Testis (tissue), 2 donors: ENCODE measurements at regions not wholly inside any gene's neighbourhood (a gene's known extent, or its start where the extent isn't known, plus 50 kb on each side); places are given as distances from the start of the nearest gene placed in this dataset.

ENCODE experiments used
- DNase-seq: peaks from one replicate; pipeline ENCODE4 v3.0.0-alpha.2; 2019
- H3K27ac ChIP-seq, 2 donors: fragments of 200-600 bp; sonication (generic); one replicate each; pipeline ENCODE4 v1.5.1; 2019
- H3K27me3 ChIP-seq: fragments of 200-600 bp; sonication (generic); one replicate; pipeline ENCODE4 v1.5.1; 2019
- H3K36me3 ChIP-seq: fragments of 200-600 bp; sonication (generic); one replicate; pipeline ENCODE4 v1.5.1; 2017; ENCODE audit warnings: low read depth; ENCODE audit errors: missing control alignments
- H3K4me1 ChIP-seq: fragments of 200-600 bp; sonication (generic); one replicate; pipeline ENCODE4 v1.5.1; 2019
- H3K4me3 ChIP-seq, 2 donors: fragments of 200-600 bp; sonication (generic); one replicate each; pipeline ENCODE4 v1.5.1; 2017 to 2019
- H3K9me3 ChIP-seq: fragments of 200-600 bp; sonication (generic); one replicate; pipeline ENCODE4 v1.5.1; 2017
- POLR2A ChIP-seq: fragments of 450-650 bp; IDR thresholded peaks from one replicate; pipeline ENCODE4 v1.6.1; 2017; ENCODE audit warnings: antibody characterized with exemption, mild to moderate bottlenecking, moderate library complexity
- WGBS, 2 donors: methylation state at CpG; one replicate each; pipeline ENCODE4 v1.1.5; 2018; 5-methylcytosine and 5-hydroxymethylcytosine counted together
- intact Hi-C: fragments of 100-400 bp; cut with DNase I; formaldehyde crosslinking; loops from one replicate; pipeline ENCODE4 v1.15.1; 2023; ENCODE audit warnings: low total_unique reads
- TF ChIP-seq, protein P1 (sequence below), 3 experiments: fragments of 450-650 bp in 2 of 3; fragments of 200-600 bp in 1 of 3; sonication (generic) in 1 of 3; IDR thresholded peaks; one replicate each; pipeline ENCODE4 v1.5.1; 2016 to 2019; ENCODE audit warnings: antibody characterized with exemption in 3 of 3, mild to moderate bottlenecking in 2 of 3, moderate library complexity in 1 of 3

DNA sequence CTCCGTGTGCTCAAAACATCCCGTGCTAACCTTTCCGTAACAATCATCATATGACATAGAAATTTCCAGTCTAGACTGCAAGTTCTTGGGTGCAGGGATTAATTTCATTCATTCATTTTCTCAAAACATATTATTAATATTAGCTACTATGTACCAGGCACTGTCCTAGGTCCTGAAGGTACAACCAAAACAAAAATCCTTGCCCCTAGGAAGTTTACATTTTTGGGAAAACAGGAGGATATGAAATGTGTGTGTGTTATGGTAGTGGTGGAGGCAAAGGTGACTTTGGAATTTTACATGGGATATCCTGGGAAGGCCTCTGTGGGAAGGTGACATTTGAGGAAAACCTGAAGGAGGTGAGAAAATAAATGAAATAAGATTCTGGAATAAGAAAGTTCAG is 222.6 kb downstream of the LRRC3B start:
- Histone ChIP-seq H3K9me3 (no peaks in the 10 kb centered on the region), H3K27me3 (no peaks in the 10 kb centered on the region), H3K4me1 (no peaks in the 10 kb centered on the region), H3K4me3 (no peak overlapping the region), H3K27ac (no peak overlapping the region), H3K36me3 (no peaks in the 10 kb centered on the region)
- 93 to 99% methylated on average over 3 of the region's 3 CpGs for whole genome bisulfite sequencing, 2 donors
- TF ChIP-seq, protein P1, sequence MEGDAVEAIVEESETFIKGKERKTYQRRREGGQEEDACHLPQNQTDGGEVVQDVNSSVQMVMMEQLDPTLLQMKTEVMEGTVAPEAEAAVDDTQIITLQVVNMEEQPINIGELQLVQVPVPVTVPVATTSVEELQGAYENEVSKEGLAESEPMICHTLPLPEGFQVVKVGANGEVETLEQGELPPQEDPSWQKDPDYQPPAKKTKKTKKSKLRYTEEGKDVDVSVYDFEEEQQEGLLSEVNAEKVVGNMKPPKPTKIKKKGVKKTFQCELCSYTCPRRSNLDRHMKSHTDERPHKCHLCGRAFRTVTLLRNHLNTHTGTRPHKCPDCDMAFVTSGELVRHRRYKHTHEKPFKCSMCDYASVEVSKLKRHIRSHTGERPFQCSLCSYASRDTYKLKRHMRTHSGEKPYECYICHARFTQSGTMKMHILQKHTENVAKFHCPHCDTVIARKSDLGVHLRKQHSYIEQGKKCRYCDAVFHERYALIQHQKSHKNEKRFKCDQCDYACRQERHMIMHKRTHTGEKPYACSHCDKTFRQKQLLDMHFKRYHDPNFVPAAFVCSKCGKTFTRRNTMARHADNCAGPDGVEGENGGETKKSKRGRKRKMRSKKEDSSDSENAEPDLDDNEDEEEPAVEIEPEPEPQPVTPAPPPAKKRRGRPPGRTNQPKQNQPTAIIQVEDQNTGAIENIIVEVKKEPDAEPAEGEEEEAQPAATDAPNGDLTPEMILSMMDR (IDR thresholded peaks at IDR 0.05) = no peak
- TF ChIP-seq POLR2A = no peak
- intact Hi-C loops = no loop called here
- no peak for DNase-seq

DNA sequence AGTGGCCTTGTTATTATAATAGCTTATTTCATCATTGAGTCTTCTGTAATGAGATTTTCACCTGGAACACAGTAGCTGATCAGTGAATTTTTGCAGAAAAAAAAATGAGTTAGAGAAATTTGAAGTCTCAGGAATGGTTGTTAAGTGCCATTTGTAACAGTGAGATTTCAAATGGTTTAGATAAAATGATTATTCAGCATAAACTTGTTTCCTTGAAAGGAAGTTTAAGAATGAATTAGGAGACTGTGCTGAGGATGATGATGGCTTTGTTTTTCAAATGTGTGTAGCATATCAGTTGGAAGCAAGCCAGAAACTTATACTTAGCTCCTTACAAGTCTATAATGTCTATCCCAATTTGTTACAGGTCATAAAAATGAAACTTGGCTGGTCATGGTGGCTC is 225.1 kb downstream of the LRRC3B start:
- intact Hi-C loops = no loop called here
- no peak for DNase-seq
- TF ChIP-seq POLR2A = no peak

DNA sequence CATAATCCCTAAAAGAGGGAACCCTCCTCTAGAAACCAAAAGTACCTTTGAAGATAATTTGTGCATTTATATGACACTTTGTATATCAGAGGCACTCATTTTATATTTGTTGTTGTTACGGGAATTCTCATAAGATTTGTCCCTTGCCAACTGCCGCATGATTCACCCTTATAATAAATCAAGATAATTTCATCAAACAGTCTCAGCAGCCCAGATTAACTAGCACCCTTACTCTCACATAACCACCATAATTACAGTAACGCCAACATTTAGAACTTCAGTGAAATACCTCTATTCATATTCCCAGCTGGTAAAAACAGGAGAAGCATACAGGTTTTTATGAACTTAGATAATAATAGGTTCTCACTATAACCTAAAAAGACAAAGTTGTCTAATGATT is 271.9 kb downstream of the LRRC3B start:
- H3K4me3 ChIP-seq = no peak overlapping the region
- H3K27me3 ChIP-seq = no peaks in the 10 kb centered on the region
- H3K4me1 ChIP-seq = no peaks in the 10 kb centered on the region
- TF ChIP-seq, protein P1 (IDR thresholded peaks at IDR 0.05) = no peak
- no peak for TF ChIP-seq POLR2A
- no peaks in the 10 kb centered on the region for H3K36me3 ChIP-seq
- no peak overlapping the region for H3K27ac ChIP-seq
- WGBS, 2 donors = 80 to 84% methylated on average over 3 of the region's 3 CpGs
- no peak for DNase-seq
- no peaks in the 10 kb centered on the region for H3K9me3 ChIP-seq
- intact Hi-C loops = no loop called here

More for the DNA sequence above, 225.1 kb downstream of the LRRC3B start:
- H3K9me3 ChIP-seq = no peaks in the 10 kb centered on the region
- H3K36me3 ChIP-seq = no peaks in the 10 kb centered on the region
- H3K4me1 ChIP-seq = no peaks in the 10 kb centered on the region
- H3K4me3 ChIP-seq = no peak overlapping the region
- no peaks in the 10 kb centered on the region for H3K27me3 ChIP-seq
- H3K27ac ChIP-seq = no peak overlapping the region

DNA sequence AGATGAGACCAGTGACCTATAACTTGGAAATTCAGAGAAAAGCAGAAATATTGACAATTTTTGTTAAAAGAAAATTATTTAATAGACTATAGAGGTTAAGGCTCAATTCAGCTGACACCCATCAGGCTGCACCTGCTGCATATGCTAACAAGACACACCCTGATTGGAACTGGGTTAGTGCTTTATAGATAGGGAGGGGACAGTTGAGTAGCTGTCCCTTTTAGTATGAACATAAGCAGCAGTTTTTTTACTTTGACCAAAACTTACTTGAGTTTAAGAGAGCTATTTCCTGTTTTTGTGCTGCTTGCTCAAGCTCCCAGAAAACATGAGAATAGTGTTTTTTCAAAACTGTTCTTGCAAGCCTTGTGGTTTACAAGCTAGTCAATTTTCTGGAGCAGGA is 292.6 kb downstream of the LRRC3B start:
- Histone ChIP-seq H3K27me3 (no peaks in the 10 kb centered on the region), H3K4me3 (no peak overlapping the region), H3K4me1 (no peaks in the 10 kb centered on the region), H3K9me3 (no peaks in the 10 kb centered on the region), H3K36me3 (no peaks in the 10 kb centered on the region), H3K27ac (no peak overlapping the region)
- TF ChIP-seq, protein P1 (IDR thresholded peaks at IDR 0.05) = no peak
- TF ChIP-seq POLR2A = no peak
- intact Hi-C loops = no loop called here
- no peak for DNase-seq

DNA sequence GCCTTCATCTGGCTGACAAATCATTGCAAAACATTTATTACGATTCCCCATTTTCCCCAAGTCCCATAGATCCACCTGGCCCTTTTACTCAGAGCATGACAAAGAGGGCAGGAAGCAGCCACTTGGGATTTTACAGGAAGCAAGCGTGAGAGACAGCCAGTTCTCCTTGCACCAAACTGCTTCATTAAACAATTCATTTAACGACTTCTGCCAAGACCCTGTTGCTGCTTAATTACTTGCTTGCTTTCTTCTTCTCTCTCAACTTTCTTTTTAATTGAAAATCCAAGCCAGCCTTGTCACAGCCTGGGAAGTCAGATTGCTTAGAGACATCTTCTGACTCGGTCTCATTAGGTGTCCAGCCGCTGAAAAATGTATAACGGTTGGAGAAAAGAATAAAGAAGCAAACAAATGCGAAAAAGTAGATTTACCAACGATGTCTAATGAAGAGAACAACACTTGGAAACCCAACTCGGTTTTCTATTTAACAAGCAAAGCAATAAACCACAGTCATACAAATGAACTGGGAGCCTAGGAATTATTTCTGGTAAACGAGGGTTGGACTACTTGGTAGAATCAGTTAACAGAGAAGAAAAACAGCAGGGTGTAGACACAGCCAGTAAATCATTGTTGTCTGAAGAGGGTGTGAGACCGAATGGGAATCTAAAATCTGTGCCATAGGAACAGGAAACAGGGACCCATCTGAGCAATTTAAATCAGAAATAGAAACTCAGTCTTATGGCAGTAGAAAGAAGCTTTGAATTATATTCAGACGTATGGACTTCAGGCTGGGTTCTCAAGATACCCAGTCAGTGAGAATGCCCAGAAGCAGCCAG is 298.3 kb downstream of the LRRC3B start:
- no peak for DNase-seq
- no peaks in the 10 kb centered on the region for H3K36me3 ChIP-seq
- no peak overlapping the region for H3K27ac ChIP-seq
- no peaks in the 10 kb centered on the region for H3K27me3 ChIP-seq
- H3K9me3 ChIP-seq = no peaks in the 10 kb centered on the region
- H3K4me1 ChIP-seq = no peaks in the 10 kb centered on the region
- no peak overlapping the region for H3K4me3 ChIP-seq
- TF ChIP-seq, protein P1 (IDR thresholded peaks at IDR 0.05) = no peak
- TF ChIP-seq POLR2A = no peak
- 32 to 36% methylated on average over 12 of the region's 12 CpGs for WGBS, 2 donors
- intact Hi-C loops = no loop called here
